ENCODE measurements at regions not wholly inside any gene's neighbourhood (a gene's known extent, or its start where the extent isn't known, plus 50 kb on each side); places are given as distances from the start of the nearest gene placed in this dataset.

DNA sequence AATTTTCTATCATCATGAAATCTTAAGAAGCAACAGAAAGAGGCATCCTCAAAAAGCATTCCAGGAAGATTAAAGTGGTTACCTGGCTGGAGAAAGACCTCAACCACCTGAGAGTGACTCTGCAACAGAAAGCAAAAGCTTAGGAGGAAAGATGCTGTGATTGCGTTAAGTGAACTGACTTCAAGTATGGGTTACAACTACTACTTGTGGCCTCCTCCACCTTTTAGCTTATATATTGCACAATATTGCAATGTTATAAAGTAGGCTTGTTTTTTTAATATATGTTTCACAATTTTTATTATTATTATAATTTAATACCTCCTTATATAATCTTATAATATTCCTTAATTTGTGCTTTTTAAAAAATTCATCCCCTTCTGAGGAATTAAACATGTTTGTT lies 1407.5 kb downstream of the KCNT2 start (continued):
- no peak for TF ChIP-seq OSR1 (CRISPR knock-in tag; IDR thresholded peaks at IDR 0.05)

DNA sequence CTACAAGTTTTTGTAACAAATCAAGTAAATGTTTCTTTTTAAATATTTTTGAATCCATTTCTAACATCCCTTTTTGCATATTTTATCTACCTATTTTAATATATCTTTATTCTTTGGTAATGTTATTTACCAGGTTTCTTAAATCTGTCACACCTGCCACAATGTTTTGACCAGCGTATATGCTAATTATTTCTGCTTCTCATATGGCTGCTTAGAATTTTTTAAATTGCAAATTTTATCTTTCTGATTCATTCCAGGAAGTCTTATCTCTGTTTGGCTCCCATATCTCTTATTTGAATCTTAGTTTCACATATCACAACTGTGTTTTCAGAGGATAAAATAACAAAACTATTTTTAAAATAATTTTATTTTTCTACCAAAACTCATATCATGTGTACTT lies 1411.1 kb downstream of the KCNT2 start:
- ATAC-seq: no peak
- TF ChIP-seq, protein P1, sequence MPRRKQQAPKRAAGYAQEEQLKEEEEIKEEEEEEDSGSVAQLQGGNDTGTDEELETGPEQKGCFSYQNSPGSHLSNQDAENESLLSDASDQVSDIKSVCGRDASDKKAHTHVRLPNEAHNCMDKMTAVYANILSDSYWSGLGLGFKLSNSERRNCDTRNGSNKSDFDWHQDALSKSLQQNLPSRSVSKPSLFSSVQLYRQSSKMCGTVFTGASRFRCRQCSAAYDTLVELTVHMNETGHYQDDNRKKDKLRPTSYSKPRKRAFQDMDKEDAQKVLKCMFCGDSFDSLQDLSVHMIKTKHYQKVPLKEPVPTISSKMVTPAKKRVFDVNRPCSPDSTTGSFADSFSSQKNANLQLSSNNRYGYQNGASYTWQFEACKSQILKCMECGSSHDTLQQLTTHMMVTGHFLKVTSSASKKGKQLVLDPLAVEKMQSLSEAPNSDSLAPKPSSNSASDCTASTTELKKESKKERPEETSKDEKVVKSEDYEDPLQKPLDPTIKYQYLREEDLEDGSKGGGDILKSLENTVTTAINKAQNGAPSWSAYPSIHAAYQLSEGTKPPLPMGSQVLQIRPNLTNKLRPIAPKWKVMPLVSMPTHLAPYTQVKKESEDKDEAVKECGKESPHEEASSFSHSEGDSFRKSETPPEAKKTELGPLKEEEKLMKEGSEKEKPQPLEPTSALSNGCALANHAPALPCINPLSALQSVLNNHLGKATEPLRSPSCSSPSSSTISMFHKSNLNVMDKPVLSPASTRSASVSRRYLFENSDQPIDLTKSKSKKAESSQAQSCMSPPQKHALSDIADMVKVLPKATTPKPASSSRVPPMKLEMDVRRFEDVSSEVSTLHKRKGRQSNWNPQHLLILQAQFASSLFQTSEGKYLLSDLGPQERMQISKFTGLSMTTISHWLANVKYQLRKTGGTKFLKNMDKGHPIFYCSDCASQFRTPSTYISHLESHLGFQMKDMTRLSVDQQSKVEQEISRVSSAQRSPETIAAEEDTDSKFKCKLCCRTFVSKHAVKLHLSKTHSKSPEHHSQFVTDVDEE (CRISPR knock-in tag; IDR thresholded peaks at IDR 0.05): no peak
- TF ChIP-seq ZC3H10 (CRISPR knock-in tag; IDR thresholded peaks at IDR 0.05) (no peak), PPARA (CRISPR knock-in tag; IDR thresholded peaks at IDR 0.05; ENCODE audit: borderline replicate concordance) (no peak), CSDC2 (CRISPR knock-in tag; IDR thresholded peaks at IDR 0.05) (no peak), ZNF8 (CRISPR knock-in tag; IDR thresholded peaks at IDR 0.05) (no peak), ZFP3 (CRISPR knock-in tag; IDR thresholded peaks at IDR 0.05) (no peak)
- TF ChIP-seq, protein P2, sequence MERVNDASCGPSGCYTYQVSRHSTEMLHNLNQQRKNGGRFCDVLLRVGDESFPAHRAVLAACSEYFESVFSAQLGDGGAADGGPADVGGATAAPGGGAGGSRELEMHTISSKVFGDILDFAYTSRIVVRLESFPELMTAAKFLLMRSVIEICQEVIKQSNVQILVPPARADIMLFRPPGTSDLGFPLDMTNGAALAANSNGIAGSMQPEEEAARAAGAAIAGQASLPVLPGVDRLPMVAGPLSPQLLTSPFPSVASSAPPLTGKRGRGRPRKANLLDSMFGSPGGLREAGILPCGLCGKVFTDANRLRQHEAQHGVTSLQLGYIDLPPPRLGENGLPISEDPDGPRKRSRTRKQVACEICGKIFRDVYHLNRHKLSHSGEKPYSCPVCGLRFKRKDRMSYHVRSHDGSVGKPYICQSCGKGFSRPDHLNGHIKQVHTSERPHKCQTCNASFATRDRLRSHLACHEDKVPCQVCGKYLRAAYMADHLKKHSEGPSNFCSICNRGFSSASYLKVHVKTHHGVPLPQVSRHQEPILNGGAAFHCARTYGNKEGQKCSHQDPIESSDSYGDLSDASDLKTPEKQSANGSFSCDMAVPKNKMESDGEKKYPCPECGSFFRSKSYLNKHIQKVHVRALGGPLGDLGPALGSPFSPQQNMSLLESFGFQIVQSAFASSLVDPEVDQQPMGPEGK (CRISPR knock-in tag; IDR thresholded peaks at IDR 0.05; ENCODE audit: borderline replicate concordance): no peak

DNA sequence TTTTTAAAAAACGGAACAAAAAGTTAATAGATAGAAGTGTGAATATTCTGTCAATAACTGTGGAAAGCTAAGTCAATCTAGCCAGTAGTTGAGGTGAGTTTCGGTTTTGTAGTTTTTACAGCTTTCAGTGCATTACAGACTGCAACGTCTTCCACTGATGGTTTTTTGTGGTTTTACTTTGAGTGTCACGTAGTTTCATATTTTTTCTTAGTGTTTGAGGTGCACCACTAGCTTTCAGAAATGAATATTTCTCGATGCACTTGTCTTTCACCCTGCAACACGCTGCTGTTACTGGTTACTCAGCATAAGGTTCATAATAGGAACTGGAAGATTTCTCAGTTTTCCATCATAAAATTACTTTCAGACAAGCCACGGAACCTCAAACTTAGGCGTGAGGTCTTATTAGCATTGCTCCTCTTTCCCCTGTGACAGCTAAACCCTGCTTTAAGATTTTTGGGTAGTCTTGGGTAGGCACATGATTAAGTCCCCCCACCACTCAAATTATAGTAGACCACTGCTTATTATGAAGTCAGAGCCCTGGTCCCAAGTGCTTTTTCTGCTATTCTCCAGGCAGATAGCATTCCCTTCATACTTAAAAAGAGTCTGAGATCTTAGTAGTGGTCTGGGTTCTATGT lies 1412.7 kb downstream of the KCNT2 start:
- peak; percentile 78 for ATAC-seq
- TF ChIP-seq, protein P2 (CRISPR knock-in tag; IDR thresholded peaks at IDR 0.05; ENCODE audit: borderline replicate concordance): no peak
- TF ChIP-seq ESRRG (CRISPR knock-in tag; IDR thresholded peaks at IDR 0.05) (no peak), ZNF8 (CRISPR knock-in tag; IDR thresholded peaks at IDR 0.05) (no peak), ZNF70 (CRISPR knock-in tag; IDR thresholded peaks at IDR 0.05) (no peak), GLIS3 (CRISPR knock-in tag; IDR thresholded peaks at IDR 0.05) (no peak), ZNF565 (CRISPR knock-in tag; conservative IDR thresholded peaks at IDR 0.05; ENCODE audit: low read depth) (no peak), ISL1 (CRISPR knock-in tag; IDR thresholded peaks at IDR 0.05) (no peak)
- TF ChIP-seq, protein P1 (CRISPR knock-in tag; IDR thresholded peaks at IDR 0.05): no peak

DNA sequence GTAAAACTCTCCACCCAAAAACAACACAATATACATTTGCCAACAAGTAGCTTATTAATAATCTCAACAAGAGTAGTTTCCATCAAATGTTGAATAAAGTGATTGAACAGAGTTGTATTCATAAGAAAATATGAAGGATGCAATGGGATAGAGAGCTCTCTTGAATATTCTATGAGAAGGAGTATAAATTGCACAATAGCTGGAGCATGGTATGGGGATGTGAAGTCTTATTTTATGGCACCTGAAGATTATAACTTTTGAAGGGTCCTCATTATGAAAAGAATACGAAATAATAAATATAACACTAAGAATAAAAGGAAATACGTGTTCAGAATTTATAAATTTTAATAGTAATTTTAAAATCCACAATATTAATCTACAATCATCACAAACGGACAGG lies 1415.1 kb downstream of the KCNT2 start:
- ATAC-seq: no peak
- TF ChIP-seq ESRRG (CRISPR knock-in tag; IDR thresholded peaks at IDR 0.05): no peak
- no peak for TF ChIP-seq ZNF8 (CRISPR knock-in tag; IDR thresholded peaks at IDR 0.05)
- no peak for TF ChIP-seq PPARA (CRISPR knock-in tag; IDR thresholded peaks at IDR 0.05; ENCODE audit: borderline replicate concordance)
- TF ChIP-seq, protein P2 (CRISPR knock-in tag; IDR thresholded peaks at IDR 0.05; ENCODE audit: borderline replicate concordance): no peak
- TF ChIP-seq, protein P3, sequence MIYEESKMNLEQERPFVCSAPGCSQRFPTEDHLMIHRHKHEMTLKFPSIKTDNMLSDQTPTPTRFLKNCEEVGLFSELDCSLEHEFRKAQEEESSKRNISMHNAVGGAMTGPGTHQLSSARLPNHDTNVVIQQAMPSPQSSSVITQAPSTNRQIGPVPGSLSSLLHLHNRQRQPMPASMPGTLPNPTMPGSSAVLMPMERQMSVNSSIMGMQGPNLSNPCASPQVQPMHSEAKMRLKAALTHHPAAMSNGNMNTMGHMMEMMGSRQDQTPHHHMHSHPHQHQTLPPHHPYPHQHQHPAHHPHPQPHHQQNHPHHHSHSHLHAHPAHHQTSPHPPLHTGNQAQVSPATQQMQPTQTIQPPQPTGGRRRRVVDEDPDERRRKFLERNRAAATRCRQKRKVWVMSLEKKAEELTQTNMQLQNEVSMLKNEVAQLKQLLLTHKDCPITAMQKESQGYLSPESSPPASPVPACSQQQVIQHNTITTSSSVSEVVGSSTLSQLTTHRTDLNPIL (CRISPR knock-in tag; IDR thresholded peaks at IDR 0.05; ENCODE audit: low read depth): no peak
- TF ChIP-seq, protein P1 (CRISPR knock-in tag; IDR thresholded peaks at IDR 0.05): no peak
- TF ChIP-seq ZNF565 (CRISPR knock-in tag; conservative IDR thresholded peaks at IDR 0.05; ENCODE audit: low read depth): no peak
- no peak for TF ChIP-seq ZFP30 (CRISPR knock-in tag; IDR thresholded peaks at IDR 0.05)
- no peak for TF ChIP-seq ISL1 (CRISPR knock-in tag; IDR thresholded peaks at IDR 0.05)
- TF ChIP-seq ZC3H10 (CRISPR knock-in tag; IDR thresholded peaks at IDR 0.05): no peak
- no peak for TF ChIP-seq SNAI2 (CRISPR knock-in tag; IDR thresholded peaks at IDR 0.05)
- no peak for TF ChIP-seq GLIS3 (CRISPR knock-in tag; IDR thresholded peaks at IDR 0.05)
- TF ChIP-seq ARNTL (CRISPR knock-in tag; IDR thresholded peaks at IDR 0.05; ENCODE audit: borderline replicate concordance, low read depth): no peak
- no peak for TF ChIP-seq BACH2 (CRISPR knock-in tag; IDR thresholded peaks at IDR 0.05; ENCODE audit: borderline replicate concordance)
- TF ChIP-seq OSR1 (CRISPR knock-in tag; IDR thresholded peaks at IDR 0.05): no peak
- TF ChIP-seq RARB (CRISPR knock-in tag; IDR thresholded peaks at IDR 0.05): no peak
